SK-N-SH treated with all-trans-retinoic acid at 6 μM for 48 hours (cell line): ENCODE measurements at regions not wholly inside any gene's neighbourhood (a gene's known extent, or its start where the extent isn't known, plus 50 kb on each side); places are given as distances from the start of the nearest gene placed in this dataset.

Source experiments
- ATAC-seq: fragments of 200-7000 bp; cut with Tn5 transposase; 3 replicates; pipeline ENCODE4 v1.9.1; 2020; ENCODE audit warnings: mild to moderate bottlenecking, moderate library complexity
- ARNTL ChIP-seq: fragments of 450-650 bp; formaldehyde crosslinking; IDR thresholded peaks from 2 replicates; pipeline ENCODE4 v1.5.0; 2020; ENCODE audit warnings: low read depth, mild to moderate bottlenecking, moderate library complexity, borderline replicate concordance
- CSDC2 ChIP-seq: fragments of 250-450 bp; sonication (Bioruptor Pico); IDR thresholded peaks from 2 replicates; pipeline ENCODE4 v1.5.0; 2020; ENCODE audit warnings: mild to moderate bottlenecking, moderate library complexity
- ESRRG ChIP-seq: fragments of 250-450 bp; sonication (Bioruptor Pico); IDR thresholded peaks from 2 replicates; pipeline ENCODE4 v1.6.1; 2021; ENCODE audit warnings: mild to moderate bottlenecking
- GLIS3 ChIP-seq: fragments of 250-450 bp; sonication (Bioruptor Pico); IDR thresholded peaks from 2 replicates; pipeline ENCODE4 v1.5.0; 2020; ENCODE audit warnings: mild to moderate bottlenecking, moderate library complexity
- ISL1 ChIP-seq: fragments of 250-450 bp; sonication (Bioruptor Pico); IDR thresholded peaks from 2 replicates; pipeline ENCODE4 v2.1.2; 2022; ENCODE audit warnings: mild to moderate bottlenecking, moderate library complexity
- OSR1 ChIP-seq: fragments of 250-450 bp; sonication (Bioruptor Pico); IDR thresholded peaks from 2 replicates; pipeline ENCODE4 v1.8.0; 2022; ENCODE audit warnings: moderate library complexity, mild to moderate bottlenecking, inconsistent platforms
- RARB ChIP-seq: fragments of 250-450 bp; sonication (Bioruptor Pico); IDR thresholded peaks from 2 replicates; pipeline ENCODE4 v1.8.0; 2021; ENCODE audit warnings: mild to moderate bottlenecking, moderate library complexity
- SNAI2 ChIP-seq: fragments of 250-450 bp; sonication (Bioruptor Pico); IDR thresholded peaks from 2 replicates; pipeline ENCODE4 v1.5.0; 2020; ENCODE audit warnings: mild to moderate bottlenecking, moderate library complexity
- TCF4 ChIP-seq: fragments of 250-450 bp; sonication (Bioruptor Pico); IDR thresholded peaks from 2 replicates; pipeline ENCODE4 v1.8.0; 2021; ENCODE audit warnings: mild to moderate bottlenecking, moderate library complexity, borderline replicate concordance
- TOX ChIP-seq: fragments of 250-450 bp; sonication (Bioruptor Pico); IDR thresholded peaks from 2 replicates; pipeline ENCODE4 v1.8.0; 2021; ENCODE audit warnings: mild to moderate bottlenecking, moderate library complexity, borderline replicate concordance
- ZC3H10 ChIP-seq: fragments of 250-450 bp; sonication (Bioruptor Pico); IDR thresholded peaks from 2 replicates; pipeline ENCODE4 v1.5.1; 2021; ENCODE audit warnings: mild to moderate bottlenecking, moderate library complexity
- ZFP3 ChIP-seq: fragments of 250-450 bp; sonication (Bioruptor Pico); IDR thresholded peaks from 2 replicates; pipeline ENCODE4 v1.5.0; 2020; ENCODE audit warnings: mild to moderate bottlenecking, moderate library complexity
- ZFP30 ChIP-seq: fragments of 450-650 bp; formaldehyde crosslinking; IDR thresholded peaks from 2 replicates; pipeline ENCODE4 v1.5.0; 2022; ENCODE audit warnings: mild to moderate bottlenecking, moderate library complexity
- ZNF565 ChIP-seq: fragments of 450-650 bp; formaldehyde crosslinking; conservative IDR thresholded peaks from 2 replicates; pipeline ENCODE4 v1.5.0; 2020; ENCODE audit warnings: low read depth, mild to moderate bottlenecking, moderate library complexity
- ZNF70 ChIP-seq: fragments of 450-650 bp; formaldehyde crosslinking; IDR thresholded peaks from 2 replicates; pipeline ENCODE4 v1.5.0; 2020; ENCODE audit warnings: mild to moderate bottlenecking, moderate library complexity
- ZNF8 ChIP-seq: fragments of 450-650 bp; formaldehyde crosslinking; IDR thresholded peaks from 2 replicates; pipeline ENCODE4 v1.5.0; 2020; ENCODE audit warnings: mild to moderate bottlenecking, moderate library complexity
- TF ChIP-seq, protein P1 (sequence below): fragments of 250-450 bp; sonication (Bioruptor Pico); IDR thresholded peaks from 2 replicates; pipeline ENCODE4 v1.5.1; 2021; ENCODE audit warnings: mild to moderate bottlenecking, moderate library complexity
- TF ChIP-seq, protein P2 (sequence below): fragments of 250-450 bp; sonication (Bioruptor Pico); IDR thresholded peaks from 2 replicates; pipeline ENCODE4 v1.8.0; 2020; ENCODE audit warnings: mild to moderate bottlenecking, moderate library complexity, borderline replicate concordance
- TF ChIP-seq, protein P3 (sequence below): fragments of 250-450 bp; sonication (Bioruptor Pico); IDR thresholded peaks from 2 replicates; pipeline ENCODE4 v1.5.0; 2020; ENCODE audit warnings: mild to moderate bottlenecking, moderate library complexity
- TF ChIP-seq, protein P4 (sequence below): fragments of 250-450 bp; sonication (Bioruptor Pico); IDR thresholded peaks from 2 replicates; pipeline ENCODE4 v1.8.0; 2021; ENCODE audit warnings: low read depth, mild to moderate bottlenecking, moderate library complexity, borderline replicate concordance
- TF ChIP-seq, protein P5 (sequence below): fragments of 250-450 bp; sonication (Bioruptor Pico); IDR thresholded peaks from 2 replicates; pipeline ENCODE4 v1.5.1; 2020; ENCODE audit warnings: low read depth, mild to moderate bottlenecking, moderate library complexity

DNA sequence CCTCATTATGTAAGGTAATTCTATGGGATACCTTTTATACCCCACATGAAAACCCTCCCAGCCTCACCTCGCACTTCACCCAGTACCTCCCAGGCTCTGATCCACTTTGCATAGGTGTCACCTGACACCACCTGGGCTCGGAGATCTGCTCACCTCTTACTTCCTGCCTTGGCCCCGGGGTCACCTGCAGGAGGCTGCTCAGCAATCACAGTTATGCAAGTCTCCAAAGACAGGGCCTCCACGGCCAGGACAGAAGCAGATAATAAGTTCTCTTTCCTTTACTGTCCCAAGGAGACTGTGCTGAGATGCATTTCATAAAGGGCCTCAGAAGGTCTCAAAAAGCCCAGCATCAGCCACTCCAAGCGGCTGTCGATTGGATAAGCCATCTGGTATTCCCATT is 112.4 kb upstream of the PPP2R2D start:
- TF ChIP-seq ZFP30 (no peak), TCF4 (no peak), ESRRG (CRISPR knock-in tag) (no peak)
- TF ChIP-seq, protein P1, sequence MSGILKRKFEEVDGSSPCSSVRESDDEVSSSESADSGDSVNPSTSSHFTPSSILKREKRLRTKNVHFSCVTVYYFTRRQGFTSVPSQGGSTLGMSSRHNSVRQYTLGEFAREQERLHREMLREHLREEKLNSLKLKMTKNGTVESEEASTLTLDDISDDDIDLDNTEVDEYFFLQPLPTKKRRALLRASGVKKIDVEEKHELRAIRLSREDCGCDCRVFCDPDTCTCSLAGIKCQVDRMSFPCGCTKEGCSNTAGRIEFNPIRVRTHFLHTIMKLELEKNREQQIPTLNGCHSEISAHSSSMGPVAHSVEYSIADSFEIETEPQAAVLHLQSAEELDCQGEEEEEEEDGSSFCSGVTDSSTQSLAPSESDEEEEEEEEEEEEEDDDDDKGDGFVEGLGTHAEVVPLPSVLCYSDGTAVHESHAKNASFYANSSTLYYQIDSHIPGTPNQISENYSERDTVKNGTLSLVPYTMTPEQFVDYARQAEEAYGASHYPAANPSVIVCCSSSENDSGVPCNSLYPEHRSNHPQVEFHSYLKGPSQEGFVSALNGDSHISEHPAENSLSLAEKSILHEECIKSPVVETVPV (CRISPR knock-in tag): no peak
- TF ChIP-seq, protein P2, sequence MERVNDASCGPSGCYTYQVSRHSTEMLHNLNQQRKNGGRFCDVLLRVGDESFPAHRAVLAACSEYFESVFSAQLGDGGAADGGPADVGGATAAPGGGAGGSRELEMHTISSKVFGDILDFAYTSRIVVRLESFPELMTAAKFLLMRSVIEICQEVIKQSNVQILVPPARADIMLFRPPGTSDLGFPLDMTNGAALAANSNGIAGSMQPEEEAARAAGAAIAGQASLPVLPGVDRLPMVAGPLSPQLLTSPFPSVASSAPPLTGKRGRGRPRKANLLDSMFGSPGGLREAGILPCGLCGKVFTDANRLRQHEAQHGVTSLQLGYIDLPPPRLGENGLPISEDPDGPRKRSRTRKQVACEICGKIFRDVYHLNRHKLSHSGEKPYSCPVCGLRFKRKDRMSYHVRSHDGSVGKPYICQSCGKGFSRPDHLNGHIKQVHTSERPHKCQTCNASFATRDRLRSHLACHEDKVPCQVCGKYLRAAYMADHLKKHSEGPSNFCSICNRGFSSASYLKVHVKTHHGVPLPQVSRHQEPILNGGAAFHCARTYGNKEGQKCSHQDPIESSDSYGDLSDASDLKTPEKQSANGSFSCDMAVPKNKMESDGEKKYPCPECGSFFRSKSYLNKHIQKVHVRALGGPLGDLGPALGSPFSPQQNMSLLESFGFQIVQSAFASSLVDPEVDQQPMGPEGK (CRISPR knock-in tag): no peak
- no peak for ATAC-seq

DNA sequence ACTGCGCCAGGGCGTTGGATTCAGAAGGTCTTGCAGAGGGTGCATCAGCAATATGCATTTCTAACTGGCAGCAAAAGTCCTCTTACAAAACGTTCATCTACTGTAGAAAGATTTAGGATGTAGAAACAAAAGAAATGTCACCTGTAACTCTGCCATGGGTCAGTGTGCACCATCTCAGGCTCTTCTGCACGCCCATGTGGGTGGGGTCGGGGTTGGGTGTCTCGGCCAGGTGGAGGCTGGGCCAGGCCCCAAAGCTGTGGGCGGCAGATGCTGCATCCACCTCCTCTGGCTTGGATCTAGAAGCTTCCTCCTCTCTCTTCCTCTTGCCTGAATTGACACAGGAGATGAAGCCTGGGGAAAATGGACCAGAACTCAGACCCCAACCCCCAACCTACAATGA is 111.3 kb upstream of the PPP2R2D start:
- no peak for ATAC-seq
- TF ChIP-seq ZFP30: no peak
- TF ChIP-seq OSR1 (CRISPR knock-in tag): no peak
- TF ChIP-seq RARB: no peak
- TF ChIP-seq, protein P3, sequence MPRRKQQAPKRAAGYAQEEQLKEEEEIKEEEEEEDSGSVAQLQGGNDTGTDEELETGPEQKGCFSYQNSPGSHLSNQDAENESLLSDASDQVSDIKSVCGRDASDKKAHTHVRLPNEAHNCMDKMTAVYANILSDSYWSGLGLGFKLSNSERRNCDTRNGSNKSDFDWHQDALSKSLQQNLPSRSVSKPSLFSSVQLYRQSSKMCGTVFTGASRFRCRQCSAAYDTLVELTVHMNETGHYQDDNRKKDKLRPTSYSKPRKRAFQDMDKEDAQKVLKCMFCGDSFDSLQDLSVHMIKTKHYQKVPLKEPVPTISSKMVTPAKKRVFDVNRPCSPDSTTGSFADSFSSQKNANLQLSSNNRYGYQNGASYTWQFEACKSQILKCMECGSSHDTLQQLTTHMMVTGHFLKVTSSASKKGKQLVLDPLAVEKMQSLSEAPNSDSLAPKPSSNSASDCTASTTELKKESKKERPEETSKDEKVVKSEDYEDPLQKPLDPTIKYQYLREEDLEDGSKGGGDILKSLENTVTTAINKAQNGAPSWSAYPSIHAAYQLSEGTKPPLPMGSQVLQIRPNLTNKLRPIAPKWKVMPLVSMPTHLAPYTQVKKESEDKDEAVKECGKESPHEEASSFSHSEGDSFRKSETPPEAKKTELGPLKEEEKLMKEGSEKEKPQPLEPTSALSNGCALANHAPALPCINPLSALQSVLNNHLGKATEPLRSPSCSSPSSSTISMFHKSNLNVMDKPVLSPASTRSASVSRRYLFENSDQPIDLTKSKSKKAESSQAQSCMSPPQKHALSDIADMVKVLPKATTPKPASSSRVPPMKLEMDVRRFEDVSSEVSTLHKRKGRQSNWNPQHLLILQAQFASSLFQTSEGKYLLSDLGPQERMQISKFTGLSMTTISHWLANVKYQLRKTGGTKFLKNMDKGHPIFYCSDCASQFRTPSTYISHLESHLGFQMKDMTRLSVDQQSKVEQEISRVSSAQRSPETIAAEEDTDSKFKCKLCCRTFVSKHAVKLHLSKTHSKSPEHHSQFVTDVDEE (CRISPR knock-in tag): no peak
- TF ChIP-seq ZNF8 (CRISPR knock-in tag): no peak

DNA sequence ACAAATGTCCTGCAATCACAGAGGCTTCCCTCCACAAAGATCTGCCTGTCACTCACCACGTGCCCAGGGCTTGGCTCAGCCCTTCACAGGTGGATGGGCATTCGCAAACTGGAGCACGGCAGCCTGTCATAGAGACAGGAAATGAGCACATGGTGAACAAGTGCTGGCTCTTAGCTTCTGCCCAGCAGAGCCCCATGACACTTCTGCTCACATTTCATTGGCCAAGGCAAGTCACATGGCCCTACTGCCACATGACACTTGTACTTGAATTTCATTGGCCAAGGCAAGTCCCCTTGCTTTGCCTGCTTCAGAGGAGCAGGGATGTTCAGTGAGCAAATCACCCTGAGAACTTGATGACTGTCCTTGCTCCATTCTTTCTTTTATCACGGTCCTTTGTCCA is 110.8 kb upstream of the PPP2R2D start:
- TF ChIP-seq GLIS3 (CRISPR knock-in tag): no peak
- TF ChIP-seq, protein P4, sequence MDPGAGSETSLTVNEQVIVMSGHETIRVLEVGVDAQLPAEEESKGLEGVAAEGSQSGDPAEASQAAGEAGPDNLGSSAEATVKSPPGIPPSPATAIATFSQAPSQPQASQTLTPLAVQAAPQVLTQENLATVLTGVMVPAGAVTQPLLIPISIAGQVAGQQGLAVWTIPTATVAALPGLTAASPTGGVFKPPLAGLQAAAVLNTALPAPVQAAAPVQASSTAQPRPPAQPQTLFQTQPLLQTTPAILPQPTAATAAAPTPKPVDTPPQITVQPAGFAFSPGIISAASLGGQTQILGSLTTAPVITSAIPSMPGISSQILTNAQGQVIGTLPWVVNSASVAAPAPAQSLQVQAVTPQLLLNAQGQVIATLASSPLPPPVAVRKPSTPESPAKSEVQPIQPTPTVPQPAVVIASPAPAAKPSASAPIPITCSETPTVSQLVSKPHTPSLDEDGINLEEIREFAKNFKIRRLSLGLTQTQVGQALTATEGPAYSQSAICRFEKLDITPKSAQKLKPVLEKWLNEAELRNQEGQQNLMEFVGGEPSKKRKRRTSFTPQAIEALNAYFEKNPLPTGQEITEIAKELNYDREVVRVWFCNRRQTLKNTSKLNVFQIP (CRISPR knock-in tag): no peak
- TF ChIP-seq, protein P3 (CRISPR knock-in tag): no peak
- TF ChIP-seq OSR1 (CRISPR knock-in tag): no peak
- no peak for TF ChIP-seq ZC3H10
- no peak for TF ChIP-seq ZNF70 (CRISPR knock-in tag)
- TF ChIP-seq SNAI2 (CRISPR knock-in tag): no peak
- TF ChIP-seq ISL1 (CRISPR knock-in tag): no peak
- no peak for TF ChIP-seq ZNF8 (CRISPR knock-in tag)
- TF ChIP-seq TOX (CRISPR knock-in tag): no peak
- TF ChIP-seq ARNTL (CRISPR knock-in tag): no peak
- TF ChIP-seq, protein P5, sequence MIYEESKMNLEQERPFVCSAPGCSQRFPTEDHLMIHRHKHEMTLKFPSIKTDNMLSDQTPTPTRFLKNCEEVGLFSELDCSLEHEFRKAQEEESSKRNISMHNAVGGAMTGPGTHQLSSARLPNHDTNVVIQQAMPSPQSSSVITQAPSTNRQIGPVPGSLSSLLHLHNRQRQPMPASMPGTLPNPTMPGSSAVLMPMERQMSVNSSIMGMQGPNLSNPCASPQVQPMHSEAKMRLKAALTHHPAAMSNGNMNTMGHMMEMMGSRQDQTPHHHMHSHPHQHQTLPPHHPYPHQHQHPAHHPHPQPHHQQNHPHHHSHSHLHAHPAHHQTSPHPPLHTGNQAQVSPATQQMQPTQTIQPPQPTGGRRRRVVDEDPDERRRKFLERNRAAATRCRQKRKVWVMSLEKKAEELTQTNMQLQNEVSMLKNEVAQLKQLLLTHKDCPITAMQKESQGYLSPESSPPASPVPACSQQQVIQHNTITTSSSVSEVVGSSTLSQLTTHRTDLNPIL (CRISPR knock-in tag): no peak
- no peak for TF ChIP-seq RARB
- TF ChIP-seq CSDC2 (CRISPR knock-in tag): no peak
- no peak for TF ChIP-seq ZNF565 (CRISPR knock-in tag)
- no peak for TF ChIP-seq ZFP3 (CRISPR knock-in tag)
- no peak for TF ChIP-seq TCF4
- no peak for ATAC-seq
